NB4 (cell line): ENCODE measurements at regions not wholly inside any gene's neighbourhood (a gene's known extent, or its start where the extent isn't known, plus 50 kb on each side); places are given as distances from the start of the nearest gene placed in this dataset.

ENCODE experiments used
- DNase-seq: peaks from one replicate; pipeline ENCODE4 v3.0.0; 2010; ENCODE audit warnings: low read depth
- H3K4me3 ChIP-seq: one replicate; pipeline ENCODE4 v1.5.1; 2011; ENCODE audit warnings: mild to moderate bottlenecking, low read depth, low read length, moderate library complexity
- CTCF ChIP-seq: IDR thresholded peaks from one replicate; pipeline ENCODE4 v1.5.1; 2012; ENCODE audit warnings: low read depth, low read length
- MAX ChIP-seq: IDR thresholded peaks from 2 replicates; pipeline ENCODE4 v1.6.1; 2011; ENCODE audit warnings: low read depth, low read length
- MYC ChIP-seq: IDR thresholded peaks from 2 replicates; pipeline ENCODE4 v1.6.1; 2011; ENCODE audit warnings: low read depth, low read length
- POLR2A ChIP-seq: IDR thresholded peaks from 2 replicates; pipeline ENCODE4 v1.6.1; 2011; ENCODE audit warnings: mild to moderate bottlenecking; ENCODE audit not compliant: insufficient read length; ENCODE audit errors: extremely low read depth

- TF ChIP-seq MYC (no peak), CTCF (no peak), MAX (no peak), POLR2A (no peak)
- no peak overlapping the region for H3K4me3 ChIP-seq
- no peak for DNase-seq
Measured at GRCh38 chr21:23718446-23719285, 1888.6 kb downstream of the MRPL39 start.

- DNase-seq = no peak
- TF ChIP-seq MAX (no peak), POLR2A (no peak), CTCF (no peak), MYC (no peak)
- H3K4me3 ChIP-seq = no peak overlapping the region
Measured at GRCh38 chr21:23712166-23712565, 1895.1 kb downstream of the MRPL39 start.

- no peak for TF ChIP-seq POLR2A
- TF ChIP-seq CTCF = no peak
- TF ChIP-seq MAX = no peak
- TF ChIP-seq MYC = no peak
- no peak overlapping the region for H3K4me3 ChIP-seq
- DNase-seq = no peak
Measured at GRCh38 chr21:23706431-23706830, 1900.8 kb downstream of the MRPL39 start.

GRCh38 chr21:23699402-23699801 lies 1907.9 kb downstream of the MRPL39 start:
- no peak overlapping the region for H3K4me3 ChIP-seq
- TF ChIP-seq MYC (no peak), CTCF (no peak), MAX (no peak), POLR2A (no peak)
- no peak for DNase-seq

- TF ChIP-seq MYC = no peak
- TF ChIP-seq POLR2A = no peak
- TF ChIP-seq CTCF = no peak
- no peak for TF ChIP-seq MAX
- no peak overlapping the region for H3K4me3 ChIP-seq
- DNase-seq = no peak
Measured at GRCh38 chr21:23698619-23699018, 1908.7 kb downstream of the MRPL39 start.
